ENCODE measurements at regions not wholly inside any gene's neighbourhood (a gene's known extent, or its start where the extent isn't known, plus 50 kb on each side); places are given as distances from the start of the nearest gene placed in this dataset.
A peak's percentile ranks its signal among the peaks of the same experiment; 100 is the strongest.

GRCh38 chr5:105789246-105789645 lies 1881.5 kb downstream of the EFNA5 start:
- Histone ChIP-seq H3K4me1 (ENCODE audit: control insufficient read depth, insufficient read depth, low read length, unreplicated experiment) (no peaks in the 10 kb centered on the region), H3K27ac (ENCODE audit: low read depth, low read length) (no peak overlapping the region), H3K4me3 (ENCODE audit: low read depth, low read length) (no peak overlapping the region), H3K27me3 (ENCODE audit: insufficient read depth, low read length) (no peaks in the 10 kb centered on the region), H2AFZ (ENCODE audit: low read length, unreplicated experiment) (no peak overlapping the region), H3K36me3 (ENCODE audit: insufficient read depth, low read length) (no peaks in the 10 kb centered on the region), H3K79me2 (ENCODE audit: control insufficient read depth, insufficient read depth, low read length, unreplicated experiment) (no peaks in the 10 kb centered on the region)

GRCh38 chr5:105783811-105784210 lies 1886.9 kb downstream of the EFNA5 start:
- H3K4me1 ChIP-seq (ENCODE audit: control insufficient read depth, insufficient read depth, low read length, unreplicated experiment), result no peaks in the 10 kb centered on the region
- H3K79me2 ChIP-seq (ENCODE audit: control insufficient read depth, insufficient read depth, low read length, unreplicated experiment), result no peaks in the 10 kb centered on the region
- H3K27ac ChIP-seq (ENCODE audit: low read depth, low read length), result no peak overlapping the region
- H3K4me3 ChIP-seq (ENCODE audit: low read depth, low read length), result no peak overlapping the region
- H3K27me3 ChIP-seq (ENCODE audit: insufficient read depth, low read length), result no peaks in the 10 kb centered on the region
- no peaks in the 10 kb centered on the region for H3K36me3 ChIP-seq (ENCODE audit: insufficient read depth, low read length)
- no peak overlapping the region for H2AFZ ChIP-seq (ENCODE audit: low read length, unreplicated experiment)

- no peaks in the 10 kb centered on the region for H3K4me1 ChIP-seq (ENCODE audit: control insufficient read depth, insufficient read depth, low read length, unreplicated experiment)
- no peaks in the 10 kb centered on the region for H3K27me3 ChIP-seq (ENCODE audit: insufficient read depth, low read length)
- no peak overlapping the region for H3K27ac ChIP-seq (ENCODE audit: low read depth, low read length)
- H2AFZ ChIP-seq (ENCODE audit: low read length, unreplicated experiment), result no peak overlapping the region
- no peak overlapping the region for H3K4me3 ChIP-seq (ENCODE audit: low read depth, low read length)
- H3K36me3 ChIP-seq (ENCODE audit: insufficient read depth, low read length), result no peaks in the 10 kb centered on the region
- H3K79me2 ChIP-seq (ENCODE audit: control insufficient read depth, insufficient read depth, low read length, unreplicated experiment), result no peaks in the 10 kb centered on the region
These were observed 1888.2 kb downstream of the EFNA5 start for GRCh38 chr5:105782501-105782900.

- Histone ChIP-seq H3K79me2 (ENCODE audit: control insufficient read depth, insufficient read depth, low read length, unreplicated experiment) (no peaks in the 10 kb centered on the region), H3K27ac (ENCODE audit: low read depth, low read length) (no peak overlapping the region), H3K27me3 (ENCODE audit: insufficient read depth, low read length) (no peaks in the 10 kb centered on the region), H2AFZ (ENCODE audit: low read length, unreplicated experiment) (no peak overlapping the region), H3K4me3 (ENCODE audit: low read depth, low read length) (no peak overlapping the region), H3K4me1 (ENCODE audit: control insufficient read depth, insufficient read depth, low read length, unreplicated experiment) (no peaks in the 10 kb centered on the region), H3K36me3 (ENCODE audit: insufficient read depth, low read length) (no peaks in the 10 kb centered on the region)
These were observed 1897.5 kb downstream of the EFNA5 start for GRCh38 chr5:105773241-105773640.

- H2AFZ ChIP-seq (ENCODE audit: low read length, unreplicated experiment), result peak overlapping the region; percentile 1
- H3K4me3 ChIP-seq (ENCODE audit: low read depth, low read length), result no peak overlapping the region
- no peaks in the 10 kb centered on the region for H3K79me2 ChIP-seq (ENCODE audit: control insufficient read depth, insufficient read depth, low read length, unreplicated experiment)
- H3K36me3 ChIP-seq (ENCODE audit: insufficient read depth, low read length), result no peaks in the 10 kb centered on the region
- peaks cover 8% of the 10 kb centered on the region for H3K4me1 ChIP-seq (ENCODE audit: control insufficient read depth, insufficient read depth, low read length, unreplicated experiment)
- no peaks in the 10 kb centered on the region for H3K27me3 ChIP-seq (ENCODE audit: insufficient read depth, low read length)
- no peak overlapping the region for H3K27ac ChIP-seq (ENCODE audit: low read depth, low read length)
These were observed 1903.5 kb downstream of the EFNA5 start for GRCh38 chr5:105767267-105767666.

GRCh38 chr5:105762728-105763127 lies 1908.0 kb downstream of the EFNA5 start:
- no peak overlapping the region for H3K4me3 ChIP-seq (ENCODE audit: low read depth, low read length)
- H3K79me2 ChIP-seq (ENCODE audit: control insufficient read depth, insufficient read depth, low read length, unreplicated experiment), result no peaks in the 10 kb centered on the region

GRCh38 chr5:105754056-105754455 lies 1916.7 kb downstream of the EFNA5 start:
- H3K27me3 ChIP-seq (ENCODE audit: insufficient read depth, low read length), result no peaks in the 10 kb centered on the region
- H3K4me3 ChIP-seq (ENCODE audit: low read depth, low read length), result no peak overlapping the region

More at GRCh38 chr5:105762728-105763127, 1908.0 kb downstream of the EFNA5 start:
- Histone ChIP-seq H3K27me3 (ENCODE audit: insufficient read depth, low read length) (no peaks in the 10 kb centered on the region), H3K27ac (ENCODE audit: low read depth, low read length) (no peak overlapping the region), H3K4me1 (ENCODE audit: control insufficient read depth, insufficient read depth, low read length, unreplicated experiment) (peaks cover 8% of the 10 kb centered on the region), H2AFZ (ENCODE audit: low read length, unreplicated experiment) (no peak overlapping the region), H3K36me3 (ENCODE audit: insufficient read depth, low read length) (no peaks in the 10 kb centered on the region)

GRCh38 chr5:105752801-105753200 lies 1917.9 kb downstream of the EFNA5 start:
- Histone ChIP-seq H3K4me3 (ENCODE audit: low read depth, low read length) (no peak overlapping the region), H3K79me2 (ENCODE audit: control insufficient read depth, insufficient read depth, low read length, unreplicated experiment) (no peaks in the 10 kb centered on the region), H3K4me1 (ENCODE audit: control insufficient read depth, insufficient read depth, low read length, unreplicated experiment) (no peaks in the 10 kb centered on the region), H3K27me3 (ENCODE audit: insufficient read depth, low read length) (no peaks in the 10 kb centered on the region), H3K27ac (ENCODE audit: low read depth, low read length) (no peak overlapping the region), H2AFZ (ENCODE audit: low read length, unreplicated experiment) (no peak overlapping the region), H3K36me3 (ENCODE audit: insufficient read depth, low read length) (no peaks in the 10 kb centered on the region)

More at GRCh38 chr5:105754056-105754455, 1916.7 kb downstream of the EFNA5 start:
- H3K4me1 ChIP-seq (ENCODE audit: control insufficient read depth, insufficient read depth, low read length, unreplicated experiment), result no peaks in the 10 kb centered on the region
- no peaks in the 10 kb centered on the region for H3K36me3 ChIP-seq (ENCODE audit: insufficient read depth, low read length)
- H3K79me2 ChIP-seq (ENCODE audit: control insufficient read depth, insufficient read depth, low read length, unreplicated experiment), result no peaks in the 10 kb centered on the region
- H3K27ac ChIP-seq (ENCODE audit: low read depth, low read length), result no peak overlapping the region
- no peak overlapping the region for H2AFZ ChIP-seq (ENCODE audit: low read length, unreplicated experiment)

GRCh38 chr5:105751908-105752307 lies 1918.8 kb downstream of the EFNA5 start:
- Histone ChIP-seq H3K79me2 (ENCODE audit: control insufficient read depth, insufficient read depth, low read length, unreplicated experiment) (no peaks in the 10 kb centered on the region), H3K4me3 (ENCODE audit: low read depth, low read length) (no peak overlapping the region), H3K4me1 (ENCODE audit: control insufficient read depth, insufficient read depth, low read length, unreplicated experiment) (no peaks in the 10 kb centered on the region), H2AFZ (ENCODE audit: low read length, unreplicated experiment) (no peak overlapping the region), H3K36me3 (ENCODE audit: insufficient read depth, low read length) (no peaks in the 10 kb centered on the region), H3K27ac (ENCODE audit: low read depth, low read length) (no peak overlapping the region), H3K27me3 (ENCODE audit: insufficient read depth, low read length) (no peaks in the 10 kb centered on the region)

GRCh38 chr5:105745111-105745510 lies 1925.6 kb downstream of the EFNA5 start:
- H3K27me3 ChIP-seq (ENCODE audit: insufficient read depth, low read length), result no peaks in the 10 kb centered on the region
- H3K36me3 ChIP-seq (ENCODE audit: insufficient read depth, low read length), result no peaks in the 10 kb centered on the region
- no peaks in the 10 kb centered on the region for H3K4me1 ChIP-seq (ENCODE audit: control insufficient read depth, insufficient read depth, low read length, unreplicated experiment)
- no peaks in the 10 kb centered on the region for H3K79me2 ChIP-seq (ENCODE audit: control insufficient read depth, insufficient read depth, low read length, unreplicated experiment)
- H2AFZ ChIP-seq (ENCODE audit: low read length, unreplicated experiment), result no peak overlapping the region
- H3K4me3 ChIP-seq (ENCODE audit: low read depth, low read length), result no peak overlapping the region
- no peak overlapping the region for H3K27ac ChIP-seq (ENCODE audit: low read depth, low read length)

- Histone ChIP-seq H2AFZ (ENCODE audit: low read length, unreplicated experiment) (no peak overlapping the region), H3K4me3 (ENCODE audit: low read depth, low read length) (no peak overlapping the region), H3K27me3 (ENCODE audit: insufficient read depth, low read length) (no peaks in the 10 kb centered on the region), H3K27ac (ENCODE audit: low read depth, low read length) (no peak overlapping the region), H3K79me2 (ENCODE audit: control insufficient read depth, insufficient read depth, low read length, unreplicated experiment) (no peaks in the 10 kb centered on the region), H3K36me3 (ENCODE audit: insufficient read depth, low read length) (no peaks in the 10 kb centered on the region), H3K4me1 (ENCODE audit: control insufficient read depth, insufficient read depth, low read length, unreplicated experiment) (no peaks in the 10 kb centered on the region)
These were observed 1930.5 kb downstream of the EFNA5 start for GRCh38 chr5:105740242-105740641.

Data from ACC112 (cell line).